ENCODE measurements at regions not wholly inside any gene's neighbourhood (a gene's known extent, or its start where the extent isn't known, plus 50 kb on each side); places are given as distances from the start of the nearest gene placed in this dataset.
"Not testable (repeated sequence)": the region's sequence is repeated elsewhere in the genome, so short reads cannot be mapped to it uniquely, and the experiment has no call there.

GRCh38 chr21:28162052-28162451 lies 830.6 kb downstream of the LTN1 start:
- TF ChIP-seq, protein P1, sequence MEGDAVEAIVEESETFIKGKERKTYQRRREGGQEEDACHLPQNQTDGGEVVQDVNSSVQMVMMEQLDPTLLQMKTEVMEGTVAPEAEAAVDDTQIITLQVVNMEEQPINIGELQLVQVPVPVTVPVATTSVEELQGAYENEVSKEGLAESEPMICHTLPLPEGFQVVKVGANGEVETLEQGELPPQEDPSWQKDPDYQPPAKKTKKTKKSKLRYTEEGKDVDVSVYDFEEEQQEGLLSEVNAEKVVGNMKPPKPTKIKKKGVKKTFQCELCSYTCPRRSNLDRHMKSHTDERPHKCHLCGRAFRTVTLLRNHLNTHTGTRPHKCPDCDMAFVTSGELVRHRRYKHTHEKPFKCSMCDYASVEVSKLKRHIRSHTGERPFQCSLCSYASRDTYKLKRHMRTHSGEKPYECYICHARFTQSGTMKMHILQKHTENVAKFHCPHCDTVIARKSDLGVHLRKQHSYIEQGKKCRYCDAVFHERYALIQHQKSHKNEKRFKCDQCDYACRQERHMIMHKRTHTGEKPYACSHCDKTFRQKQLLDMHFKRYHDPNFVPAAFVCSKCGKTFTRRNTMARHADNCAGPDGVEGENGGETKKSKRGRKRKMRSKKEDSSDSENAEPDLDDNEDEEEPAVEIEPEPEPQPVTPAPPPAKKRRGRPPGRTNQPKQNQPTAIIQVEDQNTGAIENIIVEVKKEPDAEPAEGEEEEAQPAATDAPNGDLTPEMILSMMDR (IDR thresholded peaks at IDR 0.05; ENCODE audit: low read depth, low read length, poor library complexity, severe bottlenecking), result not testable (repeated sequence)
- TF ChIP-seq EZH2phosphoT487 (IDR thresholded peaks at IDR 0.05; ENCODE audit: borderline replicate concordance, low read length), result not testable (repeated sequence)
